Left ventricle myocardium inferior (tissue), 1 donor: ENCODE measurements at regions not wholly inside any gene's neighbourhood (a gene's known extent, or its start where the extent isn't known, plus 50 kb on each side); places are given as distances from the start of the nearest gene placed in this dataset.

Source experiments
- DNase-seq: peaks from one replicate; pipeline ENCODE4 v3.0.0-alpha.2; 2020
- H3K27ac ChIP-seq: fragments of 200-600 bp; replicated peaks from 2 replicates; pipeline ENCODE4 v1.8.0; 2021
- H3K27me3 ChIP-seq: fragments of 200-600 bp; 2 replicates; pipeline ENCODE4 v1.8.0; 2021; ENCODE audit warnings: low read depth
- H3K36me3 ChIP-seq: fragments of 200-600 bp; 2 replicates; pipeline ENCODE4 v1.8.0; 2021
- H3K4me1 ChIP-seq: fragments of 200-600 bp; 2 replicates; pipeline ENCODE4 v1.8.0; 2021
- H3K4me3 ChIP-seq: fragments of 200-600 bp; 2 replicates; pipeline ENCODE4 v1.8.0; 2021; ENCODE audit warnings: mild to moderate bottlenecking, moderate library complexity
- H3K9me3 ChIP-seq: fragments of 200-600 bp; replicated peaks from 2 replicates; pipeline ENCODE4 v1.8.0; 2021
- CTCF ChIP-seq: fragments of 200-600 bp; IDR thresholded peaks from 2 replicates; pipeline ENCODE4 v1.8.0; 2021; ENCODE audit warnings: antibody characterized with exemption, mild to moderate bottlenecking, borderline replicate concordance
- intact Hi-C: fragments of 100-400 bp; cut with micrococcal nuclease; formaldehyde crosslinking; loops from one replicate; pipeline ENCODE4 v1.11.0; 2022
- donor health status: DM: no; HTN: yes; CAD: no; lungs with severe emphysema.

- no peaks in the 10 kb centered on the region for H3K9me3 ChIP-seq
- no peak for DNase-seq
- H3K36me3 ChIP-seq: no peaks in the 10 kb centered on the region
- no peaks in the 10 kb centered on the region for H3K4me1 ChIP-seq
- no peak overlapping the region for H3K27ac ChIP-seq
- H3K4me3 ChIP-seq: no peak overlapping the region
- no peak for TF ChIP-seq CTCF
- intact Hi-C loops: no loop called here
- no peaks in the 10 kb centered on the region for H3K27me3 ChIP-seq
These were observed 381.6 kb upstream of the PRR16 start for GRCh38 chr5:120082316-120083068.

GRCh38 chr5:120083851-120084542 lies 380.1 kb upstream of the PRR16 start:
- Histone ChIP-seq H3K4me1 (peaks cover 10% of the 10 kb centered on the region), H3K27ac (no peak overlapping the region), H3K36me3 (no peaks in the 10 kb centered on the region), H3K9me3 (no peaks in the 10 kb centered on the region), H3K27me3 (no peaks in the 10 kb centered on the region), H3K4me3 (no peak overlapping the region)
- no peak for TF ChIP-seq CTCF
- no peak for DNase-seq
- intact Hi-C loops: no loop called here

GRCh38 chr5:120084543-120084870 lies 379.6 kb upstream of the PRR16 start:
- Histone ChIP-seq H3K27me3 (no peaks in the 10 kb centered on the region), H3K27ac (no peak overlapping the region), H3K4me1 (peaks cover 16% of the 10 kb centered on the region), H3K9me3 (no peaks in the 10 kb centered on the region), H3K36me3 (no peaks in the 10 kb centered on the region), H3K4me3 (no peak overlapping the region)
- no peak for TF ChIP-seq CTCF
- intact Hi-C loops: no loop called here
- DNase-seq: no peak

- Histone ChIP-seq H3K27me3 (no peaks in the 10 kb centered on the region), H3K9me3 (no peaks in the 10 kb centered on the region), H3K27ac (no peak overlapping the region), H3K36me3 (no peaks in the 10 kb centered on the region), H3K4me1 (peaks cover 21% of the 10 kb centered on the region), H3K4me3 (no peak overlapping the region)
- intact Hi-C loops: no loop called here
- DNase-seq: no peak
- TF ChIP-seq CTCF: no peak
These were observed 378.0 kb upstream of the PRR16 start for GRCh38 chr5:120086081-120086480.

GRCh38 chr5:120088412-120088811 lies 375.7 kb upstream of the PRR16 start:
- Histone ChIP-seq H3K27ac (no peak overlapping the region), H3K4me3 (no peak overlapping the region), H3K36me3 (no peaks in the 10 kb centered on the region), H3K27me3 (no peaks in the 10 kb centered on the region), H3K4me1 (peaks cover 21% of the 10 kb centered on the region), H3K9me3 (no peaks in the 10 kb centered on the region)
- DNase-seq: no peak
- intact Hi-C loops: no loop called here
- no peak for TF ChIP-seq CTCF
